ENCODE measurements at regions not wholly inside any gene's neighbourhood (a gene's known extent, or its start where the extent isn't known, plus 50 kb on each side); places are given as distances from the start of the nearest gene placed in this dataset.

DNA sequence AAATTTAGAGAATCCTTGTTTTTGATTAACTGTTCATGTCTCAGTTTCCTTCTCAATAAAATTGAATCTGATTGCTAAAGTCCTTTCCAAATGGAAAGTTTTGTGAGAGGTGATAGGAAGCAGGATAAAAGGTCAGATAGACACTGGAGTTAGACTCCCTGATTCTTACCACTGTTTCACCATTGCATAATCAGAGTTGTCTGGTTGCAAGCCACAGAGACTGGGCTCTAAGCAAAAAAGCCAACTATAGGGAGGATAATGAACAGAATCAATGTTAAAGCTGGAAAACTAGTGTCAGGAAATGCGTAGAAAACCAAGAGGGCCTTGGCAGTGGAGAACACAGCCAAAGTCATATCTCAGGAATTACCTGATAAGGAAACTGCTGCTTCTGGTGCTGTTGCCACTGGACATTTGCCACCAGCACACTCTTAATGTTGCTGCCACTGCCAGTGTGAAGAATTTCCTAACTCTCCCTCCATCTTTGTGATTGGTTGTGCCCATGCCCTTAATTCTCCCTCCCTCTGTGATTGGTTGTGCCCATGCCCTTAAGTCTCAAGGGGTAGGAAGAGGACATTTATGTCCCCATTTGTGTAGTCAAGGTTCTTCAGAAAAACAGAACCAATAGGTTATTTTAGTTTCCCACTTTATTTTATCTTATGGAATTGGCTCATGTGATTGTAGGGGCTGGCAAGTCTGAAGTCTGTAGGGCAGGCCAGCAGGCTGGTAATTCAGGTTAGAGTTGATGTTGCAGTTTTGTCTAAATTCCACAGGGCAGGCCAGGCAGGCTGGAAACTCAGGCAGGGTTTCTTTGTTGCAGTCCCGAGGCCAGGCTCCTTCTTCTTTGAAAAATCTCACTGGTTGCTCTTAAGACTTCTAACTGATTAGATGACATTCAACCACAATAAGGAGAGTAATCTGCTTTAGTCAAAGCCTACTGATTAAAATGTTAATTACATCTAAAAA is 639.0 kb downstream of the REEP3 start (continued):
- TF ChIP-seq, protein P1, sequence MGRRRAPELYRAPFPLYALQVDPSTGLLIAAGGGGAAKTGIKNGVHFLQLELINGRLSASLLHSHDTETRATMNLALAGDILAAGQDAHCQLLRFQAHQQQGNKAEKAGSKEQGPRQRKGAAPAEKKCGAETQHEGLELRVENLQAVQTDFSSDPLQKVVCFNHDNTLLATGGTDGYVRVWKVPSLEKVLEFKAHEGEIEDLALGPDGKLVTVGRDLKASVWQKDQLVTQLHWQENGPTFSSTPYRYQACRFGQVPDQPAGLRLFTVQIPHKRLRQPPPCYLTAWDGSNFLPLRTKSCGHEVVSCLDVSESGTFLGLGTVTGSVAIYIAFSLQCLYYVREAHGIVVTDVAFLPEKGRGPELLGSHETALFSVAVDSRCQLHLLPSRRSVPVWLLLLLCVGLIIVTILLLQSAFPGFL (CRISPR knock-in tag; IDR thresholded peaks at IDR 0.05), result no peak
- TF ChIP-seq ZNF878 (CRISPR knock-in tag; IDR thresholded peaks at IDR 0.05) (no peak), HOXD1 (CRISPR knock-in tag; IDR thresholded peaks at IDR 0.05) (no peak)

- Histone ChIP-seq H3K79me2 (ENCODE audit: insufficient read depth, low read length) (no peaks in the 10 kb centered on the region), H3K4me3 (replicated peaks in 1 of 3; ENCODE audit: insufficient read depth in 1 of 3, low read depth in 2 of 3, low read length in 3 of 3) (no peak overlapping the region), H3K36me3 (replicated peaks in 1 of 2; ENCODE audit: control insufficient read depth in 1 of 2, insufficient read depth in 2 of 2, low read length in 2 of 2) (no peaks in the 10 kb centered on the region), H4K20me1 (ENCODE audit: insufficient read depth, low read length) (no peaks in the 10 kb centered on the region), H3K27me3 (ENCODE audit: control insufficient read depth in 1 of 2, insufficient read depth in 2 of 2, low read length in 2 of 2) (no peaks in the 10 kb centered on the region), H3K4me1 (ENCODE audit: insufficient read depth, low read length) (peaks cover under 1% of the 10 kb centered on the region; the same call in 1 of the 2 replicates), H3K4me2 (ENCODE audit: low read depth, low read length) (no peak overlapping the region), H3K27ac (ENCODE audit: extremely low read length, insufficient read depth, low read length) (no peak overlapping the region), H2AFZ (ENCODE audit: low read length) (no peak overlapping the region), H3K9me3 (ENCODE audit: low read length) (no peaks in the 10 kb centered on the region), H3K9ac (ENCODE audit: insufficient read depth, low read depth, low read length) (no peak overlapping the region)
- no peak for FAIRE-seq
- POLR2A ChIA-PET, result no interaction called here
- in situ Hi-C loops (cut with HindIII; ENCODE audit: extremely low pct_ligation_motif_present, low pct_unique_long_range_greater_than_20kb) (no loop called here), intact Hi-C loops (cut with micrococcal nuclease; ENCODE audit: unreplicated experiment) (no loop called here)
- ATAC-seq, result no peak
- WGBS (ENCODE audit: low lambda C conversion rate), result 88% methylated on average over 35 of the region's 35 CpGs
- no peak for DNase-seq (ENCODE audit: low spot score)
- BruUV-seq (replicated peaks), result no TSS peak
- CTCF ChIA-PET (ENCODE audit: low intra/inter-chr PET ratio, low total read pairs), result no interaction called here
- TF ChIP-seq ZNF3 (CRISPR knock-in tag; IDR thresholded peaks at IDR 0.05), result no peak
- TF ChIP-seq MED13 (CRISPR knock-in tag; IDR thresholded peaks at IDR 0.05), result no peak
- TF ChIP-seq ARHGAP35 (CRISPR knock-in tag; IDR thresholded peaks at IDR 0.05; ENCODE audit: borderline replicate concordance), result no peak
- no peak for TF ChIP-seq DNMT3B (CRISPR knock-in tag; conservative IDR thresholded peaks at IDR 0.05)
- TF ChIP-seq, protein P2, sequence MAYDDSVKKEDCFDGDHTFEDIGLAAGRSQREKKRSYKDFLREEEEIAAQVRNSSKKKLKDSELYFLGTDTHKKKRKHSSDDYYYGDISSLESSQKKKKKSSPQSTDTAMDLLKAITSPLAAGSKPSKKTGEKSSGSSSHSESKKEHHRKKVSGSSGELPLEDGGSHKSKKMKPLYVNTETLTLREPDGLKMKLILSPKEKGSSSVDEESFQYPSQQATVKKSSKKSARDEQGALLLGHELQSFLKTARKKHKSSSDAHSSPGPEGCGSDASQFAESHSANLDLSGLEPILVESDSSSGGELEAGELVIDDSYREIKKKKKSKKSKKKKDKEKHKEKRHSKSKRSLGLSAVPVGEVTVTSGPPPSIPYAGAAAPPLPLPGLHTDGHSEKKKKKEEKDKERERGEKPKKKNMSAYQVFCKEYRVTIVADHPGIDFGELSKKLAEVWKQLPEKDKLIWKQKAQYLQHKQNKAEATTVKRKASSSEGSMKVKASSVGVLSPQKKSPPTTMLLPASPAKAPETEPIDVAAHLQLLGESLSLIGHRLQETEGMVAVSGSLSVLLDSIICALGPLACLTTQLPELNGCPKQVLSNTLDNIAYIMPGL (CRISPR knock-in tag; IDR thresholded peaks at IDR 0.05; ENCODE audit: borderline replicate concordance in 1 of 2, low read depth in 1 of 2), result no peak
- no peak for TF ChIP-seq ZNF713 (CRISPR knock-in tag; IDR thresholded peaks at IDR 0.05)
- TF ChIP-seq ZNF275 (CRISPR knock-in tag; IDR thresholded peaks at IDR 0.05; ENCODE audit: borderline replicate concordance), result no peak
- TF ChIP-seq SETDB1 (CRISPR knock-in tag; IDR thresholded peaks at IDR 0.05; ENCODE audit: borderline replicate concordance), result no peak
- TF ChIP-seq RXRB (CRISPR knock-in tag; IDR thresholded peaks at IDR 0.05; ENCODE audit: borderline replicate concordance), result no peak
- no peak for TF ChIP-seq TP53 (CRISPR knock-in tag; conservative IDR thresholded peaks at IDR 0.05)
- TF ChIP-seq NFE2 (CRISPR knock-in tag; IDR thresholded peaks at IDR 0.05), result no peak
- no peak for TF ChIP-seq ARNTL (CRISPR knock-in tag; IDR thresholded peaks at IDR 0.05)
- TF ChIP-seq YEATS4 (CRISPR knock-in tag; IDR thresholded peaks at IDR 0.05; ENCODE audit: borderline replicate concordance), result no peak
- TF ChIP-seq FOXJ3 (CRISPR knock-in tag; IDR thresholded peaks at IDR 0.05; ENCODE audit: borderline replicate concordance), result no peak
- no peak for TF ChIP-seq NCOA5 (CRISPR knock-in tag; IDR thresholded peaks at IDR 0.05)
These were observed 649.6 kb downstream of the REEP3 start for GRCh38 chr10:64170791-64171190.

Data from HepG2 (cell line).